HG03097 (cell line): ENCODE measurements at regions not wholly inside any gene's neighbourhood (a gene's known extent, or its start where the extent isn't known, plus 50 kb on each side); places are given as distances from the start of the nearest gene placed in this dataset.

Source experiments
- ATAC-seq: cut with Tn5 transposase; IDR thresholded peaks from one replicate; pipeline ENCODE4 v1.9.1; 2021; ENCODE audit not compliant: unreplicated experiment, low FRiP score

- no peak for ATAC-seq
These were observed 851.2 kb downstream of the GALC start for GRCh38 chr14:87141801-87142200.

GRCh38 chr14:87139299-87139698, 853.7 kb downstream of the GALC start:
- ATAC-seq = no peak

GRCh38 chr14:87133073-87133801, 859.7 kb downstream of the GALC start:
- no peak for ATAC-seq

GRCh38 chr14:87131879-87132278, 861.1 kb downstream of the GALC start:
- ATAC-seq = no peak

- ATAC-seq = no peak
These were observed 870.8 kb downstream of the GALC start for GRCh38 chr14:87122166-87122565.

- ATAC-seq = no peak
These were observed 871.3 kb downstream of the GALC start for GRCh38 chr14:87121716-87122115.

- ATAC-seq = no peak
These were observed 877.7 kb downstream of the GALC start for GRCh38 chr14:87115234-87115633.

- no peak for ATAC-seq
These were observed 879.7 kb downstream of the GALC start for GRCh38 chr14:87113286-87113685.

- no peak for ATAC-seq
These were observed 881.2 kb downstream of the GALC start for GRCh38 chr14:87111741-87112140.

GRCh38 chr14:87111126-87111525, 881.9 kb downstream of the GALC start:
- no peak for ATAC-seq

GRCh38 chr14:87109271-87109670, 883.7 kb downstream of the GALC start:
- ATAC-seq = no peak

- ATAC-seq = no peak
These were observed 884.3 kb downstream of the GALC start for GRCh38 chr14:87108726-87109125.

- ATAC-seq = no peak
These were observed 890.1 kb downstream of the GALC start for GRCh38 chr14:87102811-87103378.

GRCh38 chr14:87097015-87097414, 896.0 kb downstream of the GALC start:
- no peak for ATAC-seq

- no peak for ATAC-seq
These were observed 898.1 kb downstream of the GALC start for GRCh38 chr14:87094913-87095312.

GRCh38 chr14:87088588-87088987, 904.4 kb downstream of the GALC start:
- ATAC-seq = no peak

- ATAC-seq = no peak
These were observed 905.1 kb downstream of the GALC start for GRCh38 chr14:87087881-87088280.

GRCh38 chr14:87084908-87085307, 908.1 kb downstream of the GALC start:
- ATAC-seq = no peak

GRCh38 chr14:87082917-87083316, 910.1 kb downstream of the GALC start:
- no peak for ATAC-seq

- ATAC-seq = no peak
These were observed 912.0 kb downstream of the GALC start for GRCh38 chr14:87081004-87081403.

GRCh38 chr14:87080146-87080545, 912.8 kb downstream of the GALC start:
- no peak for ATAC-seq

- ATAC-seq = no peak
These were observed 913.6 kb downstream of the GALC start for GRCh38 chr14:87079416-87079815.
